ENCODE measurements at regions not wholly inside any gene's neighbourhood (a gene's known extent, or its start where the extent isn't known, plus 50 kb on each side); places are given as distances from the start of the nearest gene placed in this dataset.

DNA sequence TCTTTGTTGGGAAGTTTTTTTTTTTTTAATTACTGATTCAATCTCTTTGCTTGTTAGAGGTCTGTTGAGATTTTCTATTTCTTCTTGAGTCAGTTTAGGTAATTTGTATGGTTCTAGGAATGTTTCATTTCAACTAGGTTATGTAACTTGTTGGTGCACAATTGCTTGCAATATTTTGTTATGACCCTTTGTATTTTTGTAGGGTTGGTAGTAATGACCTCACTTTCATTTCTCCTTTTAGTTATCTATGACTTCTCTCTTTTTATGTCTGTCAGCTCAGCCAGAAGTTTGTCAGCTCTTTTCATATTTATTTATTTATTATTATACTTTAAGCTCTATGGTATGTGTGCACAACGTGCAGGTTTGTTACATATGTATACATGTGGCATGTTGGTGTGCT is 51.1 kb upstream of the SLC24A3 start:
- H3K9ac ChIP-seq (ENCODE audit: low read depth in 1 of 2, low read length in 2 of 2), result no peak overlapping the region
- H3K9me3 ChIP-seq (ENCODE audit: control insufficient read depth in 1 of 2, low read length in 2 of 2), result no peaks in the 10 kb centered on the region
- H3K36me3 ChIP-seq (ENCODE audit: control insufficient read depth in 1 of 2, insufficient read depth in 2 of 2, low read length in 2 of 2), result no peaks in the 10 kb centered on the region
- no peak overlapping the region for H3K4me3 ChIP-seq (ENCODE audit: low read depth in 1 of 2, low read length in 2 of 2)
- no peaks in the 10 kb centered on the region for H3K4me1 ChIP-seq (ENCODE audit: control insufficient read depth in 1 of 2, insufficient read depth in 2 of 2, low read length in 2 of 2)
- no peak overlapping the region for H3K27ac ChIP-seq (ENCODE audit: low read depth, low read length)
- H3K27me3 ChIP-seq (ENCODE audit: control insufficient read depth in 1 of 2, insufficient read depth in 2 of 2, low read length in 2 of 2), result no peaks in the 10 kb centered on the region
